ENCODE measurements at regions not wholly inside any gene's neighbourhood (a gene's known extent, or its start where the extent isn't known, plus 50 kb on each side); places are given as distances from the start of the nearest gene placed in this dataset.
"Not testable (repeated sequence)": the region's sequence is repeated elsewhere in the genome, so short reads cannot be mapped to it uniquely, and the experiment has no call there.

DNA sequence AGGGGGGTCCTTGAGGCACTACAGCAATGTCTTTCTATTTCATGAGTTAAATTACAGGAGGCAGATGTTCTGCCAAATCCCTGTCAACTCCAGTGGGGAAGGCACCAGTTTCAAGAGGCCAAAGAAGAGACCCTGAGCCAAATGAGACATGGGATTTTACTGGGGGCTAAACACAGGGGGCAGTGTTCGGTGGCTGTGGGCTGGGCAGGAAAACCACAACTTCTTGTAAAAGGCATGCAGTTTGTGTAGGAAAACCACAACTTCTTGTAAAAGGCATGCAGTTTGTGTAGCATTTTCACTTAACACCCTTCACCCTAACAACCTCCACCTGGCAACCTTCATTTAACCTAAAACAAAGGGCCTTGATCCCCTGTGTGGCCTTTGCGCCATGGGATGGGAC, 61.0 kb downstream of the POLR2M start:
- no peak for DNase-seq (ENCODE audit: low read depth)

DNA sequence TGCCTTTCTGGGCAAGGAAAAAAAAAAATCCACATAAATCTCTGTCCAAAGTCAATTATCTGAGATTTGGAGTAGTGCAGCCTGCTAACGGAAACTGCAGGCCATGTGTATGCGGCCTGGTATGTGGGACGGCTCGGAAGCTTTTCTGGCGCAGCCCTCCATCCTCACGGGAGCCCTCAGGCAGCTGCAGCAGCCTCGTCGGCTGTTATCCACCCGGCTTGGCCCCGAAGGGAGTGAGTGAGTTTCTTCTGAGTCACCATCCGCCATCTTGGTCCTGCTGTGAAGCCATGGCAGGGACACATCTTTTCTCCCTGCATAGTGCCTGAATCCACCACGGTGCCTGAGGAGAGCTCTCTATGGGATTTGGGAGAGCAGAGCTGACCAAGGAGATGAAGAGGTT, 62.8 kb downstream of the POLR2M start:
- peak; percentile 93 for DNase-seq (ENCODE audit: low read depth)

DNA sequence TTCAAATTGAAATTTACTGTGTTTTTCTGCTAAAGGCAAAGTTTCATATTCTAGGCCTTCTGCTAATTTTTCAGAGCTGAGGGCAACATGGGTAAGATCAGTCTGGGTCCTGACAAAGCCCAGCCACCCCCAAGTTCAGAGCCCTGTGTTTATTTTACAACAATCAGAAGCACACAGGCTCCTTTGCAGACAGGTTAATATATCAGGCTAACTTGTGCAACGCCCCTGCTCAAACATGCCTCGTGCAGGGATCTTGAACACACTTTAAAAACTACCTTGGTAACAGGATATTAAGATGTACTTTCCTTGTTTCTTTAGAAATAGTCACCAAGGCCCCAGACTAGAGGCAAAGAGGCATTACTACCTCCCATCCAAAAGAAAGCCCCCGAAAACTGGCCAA, 64.0 kb downstream of the POLR2M start:
- DNase-seq (ENCODE audit: low read depth), result no peak

DNA sequence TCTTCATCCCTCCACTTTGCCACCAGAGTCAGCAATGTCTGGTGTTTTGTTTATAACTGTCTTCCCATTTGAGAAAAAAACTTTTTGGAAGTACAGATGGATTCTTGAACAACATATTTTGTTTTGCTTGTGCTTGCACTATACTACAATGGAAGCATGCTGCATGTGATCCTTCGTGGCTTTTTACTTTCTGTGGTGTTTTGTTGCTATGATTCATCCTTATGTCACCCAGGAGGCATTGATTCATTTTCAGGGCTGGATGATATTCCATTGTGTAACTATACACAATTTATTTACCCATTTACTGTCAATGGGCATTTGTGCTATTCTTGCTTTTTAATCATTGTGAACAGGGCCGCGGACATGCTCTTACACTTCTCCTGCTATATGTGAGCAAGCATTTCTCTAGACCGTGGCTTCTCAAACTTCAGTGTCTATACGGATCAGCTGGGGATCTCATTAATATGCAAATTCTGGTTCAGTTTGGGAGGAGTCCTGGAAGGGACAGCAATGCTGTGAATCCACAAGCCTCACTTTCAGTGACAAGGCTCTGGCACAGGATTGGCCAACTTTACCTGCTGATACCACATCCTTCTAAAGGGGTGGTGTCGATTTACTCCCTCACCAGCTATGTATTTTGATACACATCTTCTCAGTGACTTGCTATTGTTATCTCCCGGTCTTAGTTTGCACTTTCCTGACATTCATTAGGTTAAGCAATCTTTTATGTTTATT, 65.9 kb downstream of the POLR2M start:
- DNase-seq (ENCODE audit: low read depth), result no peak

DNA sequence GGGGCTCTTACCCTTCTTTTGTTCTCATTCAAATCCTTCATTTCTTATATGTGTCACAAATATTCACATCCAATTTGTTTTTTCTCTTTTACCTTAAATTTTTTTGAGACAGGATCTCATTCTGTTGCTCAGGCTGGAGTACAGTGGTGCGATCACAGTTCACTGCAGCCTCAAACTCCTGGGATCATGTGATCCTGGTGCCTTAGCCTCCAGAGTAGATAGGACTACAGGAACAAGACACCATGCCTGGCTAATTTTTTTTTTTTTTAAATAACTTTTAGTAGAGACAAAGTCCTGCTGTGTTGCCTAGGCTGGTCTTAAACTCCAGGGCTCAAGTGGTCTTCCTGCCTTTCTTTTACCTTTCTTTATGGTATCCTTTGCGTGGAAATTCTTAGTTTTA, 66.5 kb downstream of the POLR2M start:
- DNase-seq (ENCODE audit: low read depth), result no peak

DNA sequence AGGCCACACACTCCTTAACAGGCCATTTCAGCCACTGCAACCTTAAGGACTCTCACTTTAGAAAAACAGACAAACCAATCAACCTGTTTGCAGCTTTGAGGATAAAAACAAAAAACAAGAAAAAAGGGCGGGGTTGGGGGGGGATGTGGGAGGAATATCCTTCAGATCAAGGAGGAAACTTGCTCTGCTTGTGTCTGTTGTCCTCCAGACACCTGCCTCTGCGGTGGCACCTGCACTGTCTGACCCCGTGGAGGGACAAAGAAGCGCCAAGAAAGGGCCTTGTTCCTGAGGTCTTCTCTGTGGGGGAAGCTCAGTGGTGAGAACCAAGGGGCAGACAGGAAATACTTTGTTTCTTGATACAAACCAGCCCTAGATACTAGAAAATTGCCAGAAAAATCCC, 70.5 kb downstream of the POLR2M start:
- no peak for DNase-seq (ENCODE audit: low read depth)

DNA sequence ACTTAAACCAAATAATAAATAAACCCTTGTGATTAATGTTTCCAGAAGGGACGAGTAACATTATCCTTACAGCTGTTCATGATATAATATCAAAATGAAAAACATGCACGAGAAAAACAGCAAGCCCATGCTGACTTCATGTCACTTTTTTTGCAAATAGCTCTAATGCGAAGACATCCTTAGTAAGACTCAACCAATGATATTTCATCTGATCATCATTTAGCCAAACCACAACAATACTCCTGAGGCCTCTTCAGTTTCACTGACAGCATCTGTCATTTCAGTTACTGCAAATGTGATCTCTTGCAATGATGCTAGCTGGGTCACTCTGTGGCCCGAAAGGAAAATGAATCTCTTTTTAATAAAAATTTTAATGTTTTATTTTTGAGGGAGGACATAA, 74.0 kb downstream of the POLR2M start:
- DNase-seq (ENCODE audit: low read depth), result peak; percentile 79

DNA sequence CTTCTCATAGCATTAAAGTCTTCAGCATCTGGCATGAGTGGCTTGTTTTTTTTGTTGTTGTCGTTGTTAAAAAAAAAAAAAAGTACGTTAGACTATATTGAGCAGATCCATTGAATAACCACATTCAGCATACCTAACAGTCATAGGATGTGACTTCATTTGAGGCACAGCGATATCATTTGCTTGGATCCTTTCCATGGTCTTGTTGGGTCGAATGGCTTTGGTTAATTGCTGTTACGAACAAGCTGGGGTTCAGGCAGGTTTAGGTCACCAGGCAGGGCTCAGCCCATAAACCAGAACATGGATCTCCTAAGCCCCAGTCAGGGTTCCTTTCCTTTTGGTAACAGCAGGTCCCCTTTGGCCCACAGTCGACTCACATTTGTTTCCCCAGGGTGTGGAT, 76.2 kb downstream of the POLR2M start:
- DNase-seq (ENCODE audit: low read depth), result no peak

DNA sequence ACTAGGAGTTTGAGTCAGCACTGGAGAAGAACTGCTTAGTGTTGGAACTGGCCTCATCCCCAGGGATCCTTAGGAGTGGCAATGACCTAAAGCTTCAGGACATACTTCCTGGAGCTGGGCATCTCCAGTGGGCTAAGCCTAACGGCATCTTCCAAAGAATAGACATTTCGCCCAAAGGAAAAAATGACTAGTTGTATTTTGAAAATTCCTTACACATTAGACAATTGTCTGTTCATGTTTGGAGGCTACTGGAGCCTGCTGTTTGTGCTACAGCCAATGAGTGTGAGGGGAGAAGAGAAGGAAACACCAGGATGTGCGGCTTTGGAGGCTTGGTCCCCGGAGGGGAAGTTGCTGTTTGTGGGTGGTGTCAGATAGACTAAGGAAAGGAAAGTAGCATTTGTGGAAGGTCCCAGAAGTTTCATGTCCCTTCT, 77.6 kb downstream of the POLR2M start:
- DNase-seq (ENCODE audit: low read depth), result peak; percentile 62

DNA sequence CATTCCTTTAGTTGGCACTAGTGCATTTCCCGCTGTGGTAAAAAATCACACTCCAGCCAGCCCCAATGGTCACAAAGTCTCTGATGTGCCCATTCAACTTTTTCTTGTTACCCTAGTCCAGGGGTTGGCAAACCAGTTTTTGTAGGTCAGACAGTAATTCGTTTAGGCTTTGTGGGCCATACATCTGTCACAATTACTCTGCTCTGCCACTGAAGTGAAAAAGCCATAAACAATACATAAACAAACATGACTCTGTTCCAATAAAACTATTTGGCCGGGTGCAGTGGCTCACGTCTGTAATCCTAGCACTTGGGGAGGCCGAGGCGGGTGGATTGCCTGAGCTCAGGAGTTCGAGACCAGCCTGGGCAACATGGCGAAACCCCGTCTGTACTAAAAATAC, 78.5 kb downstream of the POLR2M start:
- no peak for DNase-seq (ENCODE audit: low read depth)

DNA sequence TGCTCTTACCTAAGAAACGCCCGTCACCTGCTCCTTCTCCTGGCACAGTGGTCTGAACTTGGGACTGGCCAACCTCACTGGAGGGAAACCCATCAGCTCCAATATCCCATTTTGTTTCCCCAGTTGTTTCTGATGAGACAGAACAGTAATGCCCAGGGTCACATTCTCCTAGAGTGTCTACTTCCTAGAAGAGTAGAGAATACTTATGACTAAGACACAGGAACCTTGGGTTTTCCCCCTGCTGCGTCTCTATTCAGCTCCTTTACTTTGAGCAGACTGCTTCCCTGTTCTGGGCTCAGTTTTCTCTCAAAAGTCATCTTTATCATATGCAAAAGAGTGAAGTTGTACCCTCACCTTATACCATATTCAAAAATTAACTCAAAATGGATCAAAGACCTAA, 79.4 kb downstream of the POLR2M start:
- DNase-seq (ENCODE audit: low read depth), result no peak

DNA sequence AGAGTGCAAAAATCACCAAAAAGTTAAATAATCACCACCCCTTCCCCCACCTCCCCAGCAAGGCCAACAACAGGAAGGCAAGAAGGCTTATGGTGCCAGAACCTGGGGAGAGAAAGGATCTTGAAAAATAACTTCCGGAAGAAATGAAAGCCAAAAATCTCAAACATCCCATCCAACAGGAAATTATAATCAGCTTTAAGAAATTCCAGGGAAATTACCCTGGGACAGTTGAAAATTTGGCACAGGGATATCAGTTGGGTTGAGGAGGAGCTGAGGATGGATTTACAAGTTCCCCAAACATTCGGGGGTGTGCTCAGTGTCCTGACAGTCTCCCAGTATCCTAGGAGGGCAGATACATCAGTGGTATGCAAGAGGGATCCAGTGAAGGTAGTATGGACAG, 82.7 kb downstream of the POLR2M start:
- no peak for DNase-seq (ENCODE audit: low read depth)

DNA sequence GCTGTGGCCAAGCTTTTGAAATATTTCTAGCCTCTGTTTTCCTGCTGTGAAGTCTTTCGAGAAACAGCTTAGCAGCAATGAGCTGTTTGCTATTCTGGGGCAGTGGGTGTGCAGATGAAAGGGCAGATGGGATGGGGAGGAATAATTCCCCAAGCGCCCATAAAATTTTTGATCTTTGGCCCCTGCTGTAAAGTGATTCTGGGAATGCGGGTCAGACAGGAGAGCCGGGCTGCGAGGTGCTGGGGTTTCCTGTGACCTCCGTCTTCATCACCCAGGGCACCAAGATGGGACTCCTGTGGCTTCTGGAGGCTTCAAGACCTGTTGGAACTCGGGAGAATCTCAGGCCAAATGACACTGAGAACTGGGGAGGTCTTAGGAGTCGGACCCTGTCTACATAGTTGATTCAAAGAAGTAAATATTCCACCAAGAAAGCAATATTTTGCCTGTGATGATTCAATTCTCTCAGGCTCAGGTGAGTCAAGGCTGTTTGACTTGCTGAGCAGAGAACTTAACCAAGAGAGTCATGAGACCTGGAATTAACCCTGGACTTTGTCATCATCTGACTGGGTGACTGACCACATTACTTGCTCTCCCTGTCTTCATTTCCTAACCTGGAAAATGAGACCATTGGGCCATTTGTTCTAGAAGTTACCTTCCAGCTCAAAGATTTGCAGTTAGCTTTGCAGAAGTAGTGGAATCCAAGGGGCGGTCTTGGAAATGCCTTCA, 86.4 kb downstream of the POLR2M start:
- DNase-seq (ENCODE audit: low read depth), result no peak

DNA sequence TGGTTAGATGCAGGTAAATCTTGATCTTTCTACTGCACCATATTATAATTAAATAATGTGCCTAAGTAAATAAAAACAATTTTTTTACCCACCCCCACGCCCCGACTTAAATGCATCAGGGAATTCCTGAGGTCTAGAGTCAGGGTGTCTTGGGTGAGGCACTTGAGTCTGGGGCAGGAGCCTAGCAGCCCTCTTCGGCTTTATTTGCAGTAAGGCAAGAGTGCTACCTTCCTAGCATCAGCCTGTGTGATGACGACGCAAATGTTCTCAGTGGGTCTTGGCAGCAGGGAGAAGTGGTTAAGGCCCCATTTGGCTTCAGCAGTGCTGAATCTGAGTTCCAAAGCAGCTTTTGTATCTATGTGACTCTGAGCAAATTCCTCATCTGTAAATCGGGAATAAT, 88.7 kb downstream of the POLR2M start:
- no peak for DNase-seq (ENCODE audit: low read depth)

DNA sequence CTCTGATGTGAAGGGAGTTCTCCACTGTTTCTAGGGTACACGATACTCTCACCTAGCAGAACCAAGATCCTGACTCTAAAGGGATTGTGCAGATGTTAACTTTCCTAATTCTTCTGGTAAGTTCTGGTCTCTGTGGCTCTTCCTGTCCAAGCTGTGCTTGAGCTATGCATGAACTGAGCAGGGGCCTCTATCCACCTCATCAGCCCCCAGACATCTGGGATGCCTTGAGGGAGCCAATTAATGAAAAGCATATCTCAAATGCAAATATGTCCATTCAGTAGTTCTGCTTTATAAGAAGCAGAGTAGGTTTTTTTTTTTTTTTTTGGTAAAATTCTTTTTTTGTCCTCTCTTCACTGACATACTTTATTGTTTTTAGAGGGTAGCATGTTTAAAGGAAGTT, 89.6 kb downstream of the POLR2M start:
- no peak for DNase-seq (ENCODE audit: low read depth)

DNA sequence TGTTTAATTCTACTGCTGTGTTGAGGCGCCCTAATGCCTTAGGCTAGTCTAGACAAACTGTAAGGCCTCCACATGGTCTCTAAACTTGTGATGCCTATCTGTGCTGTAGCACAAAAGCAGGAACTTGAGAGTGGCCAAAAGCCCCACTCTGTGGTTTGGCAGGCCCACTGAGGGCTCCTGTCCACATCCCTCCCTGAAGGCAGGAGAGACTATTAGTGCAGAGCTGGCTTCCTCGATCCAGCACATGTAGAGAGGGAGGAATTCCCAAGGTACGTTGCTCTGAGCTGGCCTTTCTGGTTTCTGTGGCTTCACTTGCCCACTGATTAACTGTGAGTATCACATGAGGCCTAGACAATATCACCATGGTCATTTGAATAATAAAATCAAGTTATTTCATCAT, 90.6 kb downstream of the POLR2M start:
- peak; percentile 33 for DNase-seq (ENCODE audit: low read depth)

DNA sequence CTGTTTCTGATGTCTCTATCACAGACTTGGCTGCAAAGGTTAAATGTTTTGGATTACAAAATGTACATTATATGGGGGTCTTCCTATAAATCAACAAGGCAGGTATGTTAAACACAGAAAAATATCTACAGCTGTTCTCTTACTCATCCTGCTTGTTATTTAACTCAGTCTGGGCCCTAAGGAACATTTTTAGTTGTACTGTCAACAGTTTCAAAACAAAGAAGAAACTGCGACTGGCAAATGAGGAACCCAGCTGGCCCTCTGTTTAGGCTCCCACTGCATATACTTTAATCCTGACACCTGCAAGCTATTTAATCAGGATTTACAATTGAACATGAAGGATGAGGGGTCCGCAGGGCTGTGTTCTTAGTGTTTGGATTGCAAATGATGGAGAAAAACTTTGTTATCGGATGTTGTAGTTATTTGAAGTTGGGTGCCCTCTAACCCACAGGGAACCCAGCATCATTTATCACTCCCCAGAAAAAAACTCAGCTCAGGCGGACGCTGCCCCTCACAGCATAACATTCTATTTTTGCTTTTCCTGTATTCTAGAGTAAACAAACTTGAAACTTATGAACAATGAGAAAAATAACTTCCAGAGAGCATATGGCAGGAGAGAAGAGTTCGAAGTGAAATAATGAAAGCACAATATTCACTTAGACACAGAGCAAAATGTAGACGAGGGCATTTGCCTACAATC, 91.2 kb downstream of the POLR2M start:
- no peak for DNase-seq (ENCODE audit: low read depth)

DNA sequence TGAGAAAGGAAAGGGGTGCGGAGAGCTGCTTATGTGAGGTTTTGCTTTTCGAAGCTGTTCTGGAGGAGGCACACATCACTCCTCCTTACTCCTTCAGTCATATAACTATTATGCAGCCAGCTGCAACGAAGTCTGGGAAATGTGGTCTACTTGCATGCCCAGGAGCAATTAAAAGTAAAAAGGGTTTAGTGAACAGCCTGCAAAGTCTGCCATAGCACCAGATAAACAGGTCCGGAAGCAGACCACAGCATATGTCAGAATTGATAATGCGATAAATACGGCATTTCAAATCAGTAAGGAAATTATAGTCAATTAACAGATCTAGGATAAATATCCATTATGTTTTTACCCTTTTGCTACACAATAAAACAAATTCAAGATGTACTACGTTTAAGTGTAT, 99.5 kb downstream of the POLR2M start:
- no peak for DNase-seq (ENCODE audit: low read depth)

DNA sequence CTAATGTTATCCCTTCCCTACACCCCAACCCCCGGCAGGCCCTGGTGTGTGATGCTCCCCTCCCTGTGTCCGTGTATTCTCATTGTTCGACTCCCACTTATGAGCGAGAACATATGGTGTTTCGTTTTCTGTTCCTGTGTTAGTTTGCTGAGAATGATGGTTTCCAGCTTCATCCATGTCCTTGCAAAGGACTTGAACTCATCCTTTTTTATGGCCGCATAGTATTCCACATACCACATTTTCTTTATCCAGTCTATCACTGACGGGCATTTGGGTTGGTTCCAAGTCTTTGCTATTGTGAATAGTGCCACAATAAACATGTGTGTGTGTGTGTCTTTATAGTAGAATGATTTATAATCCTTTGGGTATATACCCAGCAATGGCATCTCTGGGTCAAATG, 102.8 kb downstream of the POLR2M start:
- not testable (repeated sequence) for DNase-seq (ENCODE audit: low read depth)

DNA sequence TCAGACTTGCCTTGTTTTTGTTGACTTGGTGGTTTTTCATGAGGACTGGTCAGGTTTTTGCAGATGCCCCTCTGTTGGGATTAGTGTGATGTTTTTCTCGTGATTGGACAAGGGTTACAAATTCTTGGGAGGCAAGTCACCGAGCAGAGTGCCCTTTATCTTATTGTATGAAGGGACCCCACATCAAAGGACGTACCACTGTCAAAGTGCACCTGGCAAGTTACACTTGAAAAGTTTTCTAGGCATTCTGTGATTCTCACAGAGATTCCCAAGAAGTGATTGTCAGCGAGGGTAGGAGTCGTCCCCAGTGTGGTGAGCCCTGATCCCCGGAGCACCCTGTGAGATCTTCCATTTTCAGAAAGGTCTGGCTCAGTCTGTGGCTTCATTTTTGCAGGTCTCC, 110.1 kb downstream of the POLR2M start:
- no peak for DNase-seq (ENCODE audit: low read depth)

DNA sequence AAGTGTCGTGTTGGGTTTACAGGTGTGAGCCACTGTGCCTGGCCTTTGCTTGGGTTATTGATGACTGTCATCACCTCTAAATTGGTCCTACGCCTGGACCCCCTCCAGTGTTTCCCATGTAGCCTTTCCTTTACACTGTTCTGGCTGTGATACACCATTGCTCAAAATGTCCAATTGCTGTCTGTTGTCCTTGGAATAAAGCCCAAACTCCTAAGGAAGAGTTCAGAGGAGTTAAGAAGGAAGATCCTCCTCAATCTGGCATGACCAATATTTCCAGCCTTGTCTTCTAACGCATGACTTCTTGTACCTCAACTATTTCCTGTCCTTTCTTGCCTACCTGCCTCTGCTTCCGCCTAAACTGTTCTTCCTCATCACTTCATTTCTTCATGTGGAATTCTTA, 113.1 kb downstream of the POLR2M start:
- DNase-seq (ENCODE audit: low read depth), result no peak

DNA sequence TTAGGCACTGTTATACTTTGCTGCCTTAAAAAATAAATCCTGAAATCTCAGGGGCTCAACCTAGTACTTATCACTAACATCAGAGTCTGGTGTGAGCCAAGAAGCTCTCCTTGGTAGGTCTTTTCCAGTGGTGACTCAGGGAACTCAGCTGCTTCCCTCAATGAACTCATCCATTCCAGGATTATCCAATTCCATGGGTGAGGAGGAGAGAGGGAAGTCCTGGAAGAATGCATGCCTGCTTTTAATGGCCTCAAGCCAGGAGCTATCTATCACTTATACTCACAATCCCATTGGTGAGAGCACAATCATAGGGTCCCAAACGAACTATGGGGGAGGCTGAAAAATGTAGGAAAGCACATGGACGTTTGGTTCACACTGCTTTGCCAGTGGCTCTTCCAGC, 113.6 kb downstream of the POLR2M start:
- peak; percentile 83 for DNase-seq (ENCODE audit: low read depth)

DNA sequence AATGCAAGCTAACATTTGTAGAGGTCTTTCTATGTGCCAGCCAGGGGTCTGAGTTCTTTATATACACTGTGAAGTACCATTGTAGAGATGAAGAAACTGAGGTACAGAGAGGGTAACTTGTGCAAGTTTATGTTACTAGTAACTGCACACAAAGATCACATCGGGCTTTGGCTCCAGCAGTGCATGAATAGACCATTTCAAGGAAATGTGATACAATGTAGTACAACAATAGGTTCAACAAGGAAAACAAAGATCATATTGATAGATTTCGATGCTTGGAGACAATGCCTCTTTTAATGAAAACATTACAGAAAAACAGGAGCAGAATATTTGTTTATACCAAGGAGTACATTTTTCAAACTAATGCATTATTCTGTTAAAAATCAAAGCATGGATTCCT, 115.3 kb downstream of the POLR2M start:
- no peak for DNase-seq (ENCODE audit: low read depth)

Data from myocyte (in vitro differentiated cells).